H1 (cell line): ENCODE measurements at regions not wholly inside any gene's neighbourhood (a gene's known extent, or its start where the extent isn't known, plus 50 kb on each side); places are given as distances from the start of the nearest gene placed in this dataset.

Experiments used
- CTCF ChIA-PET: fragments of 300-600 bp; sonication (Branson Sonifier 250); formaldehyde crosslinking; loops from one replicate; lab custom pipeline; 2021; ENCODE audit not compliant: partially characterized antibody; lab: Charles Lee
- POLR2A ChIA-PET: fragments of 300-600 bp; sonication (Branson Sonifier 250); formaldehyde crosslinking; loops from one replicate; lab custom pipeline; 2021; ENCODE audit warnings: inconsistent platforms; ENCODE audit not compliant: partially characterized antibody; lab: Charles Lee
- DNase-seq, 2 experiments: peaks; one replicate each; pipeline versions ENCODE4 v3.0.0 to v3.0.0-alpha.2; 2010 to 2022; ENCODE audit warnings: low spot score in 2 of 2, low read depth in 1 of 2, mixed read lengths in 1 of 2
- FAIRE-seq: peaks from 2 replicates; lab custom pipeline; 2011; peaks lifted over from hg19 to GRCh38; lab: Jason Lieb, UNC
- H2AFZ ChIP-seq: 2 replicates; pipeline ENCODE4 v1.8.1; 2012; ENCODE audit warnings: low read length, inconsistent platforms
- H2AK5ac ChIP-seq: 2 replicates; pipeline ENCODE4 v1.6.1; 2013; ENCODE audit warnings: low read depth, low read length
- H2BK120ac ChIP-seq: replicated peaks from 2 replicates; pipeline ENCODE3; 2013; ENCODE audit warnings: low read depth, low read length, inconsistent platforms
- H2BK12ac ChIP-seq: 2 replicates; pipeline ENCODE4 v1.6.1; 2013; ENCODE audit warnings: low read depth, low read length
- H2BK15ac ChIP-seq: 2 replicates; pipeline ENCODE4 v1.6.1; 2013; ENCODE audit warnings: low read length
- H2BK20ac ChIP-seq: 2 replicates; pipeline ENCODE4 v1.6.1; 2013; ENCODE audit warnings: low read length
- H2BK5ac ChIP-seq: 2 replicates; pipeline ENCODE4 v1.6.1; 2013; ENCODE audit warnings: low read depth, low read length
- H3K14ac ChIP-seq: 2 replicates; pipeline ENCODE4 v1.6.1; 2013; ENCODE audit warnings: inconsistent platforms; ENCODE audit not compliant: insufficient read length
- H3K18ac ChIP-seq: 2 replicates; pipeline ENCODE4 v1.6.1; 2013; ENCODE audit warnings: low read length; ENCODE audit errors: extremely low read depth
- H3K23ac ChIP-seq: 2 replicates; pipeline ENCODE4 v1.6.1; 2013; ENCODE audit warnings: inconsistent platforms; ENCODE audit not compliant: insufficient read length
- H3K23me2 ChIP-seq: 2 replicates; pipeline ENCODE4 v1.6.1; 2013; ENCODE audit warnings: low read depth, low read length
- H3K27ac ChIP-seq: 2 replicates; pipeline ENCODE4 v1.6.1; 2011; ENCODE audit warnings: low read depth, low read length, inconsistent platforms
- H3K27me3 ChIP-seq, 4 experiments: replicated peaks in 1 of 4; 1 replicate in 1 of 4; 2 replicates in 3 of 4; pipeline versions ENCODE4 v1.6.1 to v1.8.1; 2011 to 2013; ENCODE audit warnings: low read length in 3 of 4, mild to moderate bottlenecking in 3 of 4, inconsistent platforms in 2 of 4, mixed read lengths in 2 of 4, moderate library complexity in 1 of 4; ENCODE audit not compliant: control insufficient read depth in 3 of 4, insufficient read depth in 3 of 4; ENCODE audit errors: extremely low read depth in 1 of 4
- H3K36me3 ChIP-seq, 4 experiments: 2 replicates each; pipeline versions ENCODE4 v1.6.1 to v1.8.1; 2011 to 2013; ENCODE audit warnings: mild to moderate bottlenecking in 4 of 4, low read length in 3 of 4, moderate library complexity in 2 of 4, control low read depth in 1 of 4, inconsistent platforms in 1 of 4; ENCODE audit not compliant: insufficient read depth in 4 of 4, control insufficient read depth in 2 of 4
- H3K4ac ChIP-seq: replicated peaks from 2 replicates; pipeline ENCODE3; 2013; ENCODE audit warnings: low read length, low read depth, mixed read lengths, inconsistent platforms; ENCODE audit not compliant: insufficient read length
- H3K4me1 ChIP-seq, 4 experiments: replicated peaks in 1 of 4; 1 replicate in 1 of 4; 2 replicates in 3 of 4; pipeline versions ENCODE4 v1.6.1 to v1.8.1; 2011 to 2013; ENCODE audit warnings: low read length in 3 of 4, inconsistent platforms in 2 of 4, mixed read lengths in 1 of 4; ENCODE audit not compliant: insufficient read depth in 4 of 4, control insufficient read depth in 3 of 4
- H3K4me2 ChIP-seq, 2 experiments: 2 replicates each; pipeline versions ENCODE4 v1.6.1 to v1.8.1; 2011 to 2013; ENCODE audit warnings: low read depth in 2 of 2, low read length in 2 of 2, control low read depth in 1 of 2, inconsistent platforms in 1 of 2, mild to moderate bottlenecking in 1 of 2; ENCODE audit not compliant: insufficient read depth in 1 of 2
- H3K4me3 ChIP-seq, 4 experiments: fragments of 200-600, 300-600 bp in 1 of 4; sonication (generic), shearing (Covaris generic), sonication (Bioruptor Twin) in 1 of 4; 2 replicates each; pipeline versions ENCODE4 v1.5.1 to v1.8.1; 2011 to 2016; ENCODE audit warnings: low read length in 4 of 4, low read depth in 3 of 4, control low read depth in 2 of 4, inconsistent platforms in 2 of 4, mild to moderate bottlenecking in 2 of 4, mixed read lengths in 1 of 4, moderate library complexity in 1 of 4; ENCODE audit not compliant: insufficient read depth in 2 of 4; ENCODE audit errors: extremely low read depth in 1 of 4
- H3K56ac ChIP-seq: replicated peaks from 2 replicates; pipeline ENCODE3; 2013; ENCODE audit warnings: low read depth, mild to moderate bottlenecking, mixed read lengths, low read length, inconsistent platforms; ENCODE audit not compliant: insufficient read length
- H3K79me1 ChIP-seq: 2 replicates; pipeline ENCODE4 v1.6.1; 2013; ENCODE audit warnings: low read depth, low read length, control low read depth
- H3K79me2 ChIP-seq, 2 experiments: 2 replicates each; pipeline versions ENCODE4 v1.6.1 to v1.8.1; 2012 to 2013; ENCODE audit warnings: low read length in 2 of 2, mild to moderate bottlenecking in 2 of 2, inconsistent platforms in 1 of 2; ENCODE audit not compliant: insufficient read depth in 2 of 2, control insufficient read depth in 1 of 2
- H3K9ac ChIP-seq, 4 experiments: replicated peaks in 1 of 4; 1 replicate in 1 of 4; 2 replicates in 3 of 4; pipeline versions ENCODE4 v1.6.1 to v1.8.1; 2011 to 2013; ENCODE audit warnings: low read depth in 3 of 4, low read length in 3 of 4, control low read depth in 2 of 4, mild to moderate bottlenecking in 2 of 4, moderate library complexity in 2 of 4, inconsistent platforms in 1 of 4; ENCODE audit errors: extremely low read depth in 1 of 4
- H3K9me3 ChIP-seq, 2 experiments: 2 replicates each; pipeline versions ENCODE4 v1.6.1 to v1.8.1; 2012 to 2013; ENCODE audit warnings: mild to moderate bottlenecking in 2 of 2, moderate library complexity in 2 of 2, control low read depth in 1 of 2, inconsistent platforms in 1 of 2, low read depth in 1 of 2, low read length in 1 of 2, mixed read lengths in 1 of 2; ENCODE audit not compliant: insufficient read depth in 2 of 2
- H4K20me1 ChIP-seq, 2 experiments: replicated peaks in 1 of 2; 2 replicates each; pipeline versions ENCODE3 to v1.8.1; 2011 to 2013; ENCODE audit warnings: inconsistent platforms in 2 of 2, low read length in 2 of 2, mild to moderate bottlenecking in 1 of 2; ENCODE audit not compliant: insufficient read depth in 2 of 2, control insufficient read depth in 1 of 2
- H4K5ac ChIP-seq: 2 replicates; pipeline ENCODE4 v1.6.1; 2013; ENCODE audit warnings: low read length, low read depth, mixed read lengths, inconsistent platforms; ENCODE audit not compliant: insufficient read length
- H4K8ac ChIP-seq: 2 replicates; pipeline ENCODE4 v1.8.0; 2013; ENCODE audit warnings: mild to moderate bottlenecking, moderate library complexity, low read length, inconsistent platforms; ENCODE audit not compliant: insufficient read depth; ENCODE audit errors: extremely low read depth
- H4K91ac ChIP-seq: replicated peaks from 2 replicates; pipeline ENCODE3; 2013; ENCODE audit warnings: low read length, mixed read lengths, inconsistent platforms; ENCODE audit not compliant: insufficient read length
- BRCA1 ChIP-seq: IDR thresholded peaks from 2 replicates; pipeline ENCODE4 v1.6.1; 2012; ENCODE audit warnings: low read depth, low read length, improper control_type of control experiment
- CREB1 ChIP-seq: IDR thresholded peaks from 2 replicates; pipeline ENCODE4 v1.6.1; 2012; ENCODE audit warnings: inconsistent platforms
- HDAC6 ChIP-seq: IDR thresholded peaks from one replicate; pipeline ENCODE4 v1.7.1; 2012; ENCODE audit warnings: low read depth, mild to moderate bottlenecking, inconsistent platforms, low read length, moderate library complexity
- KDM5A ChIP-seq: fragments of 200-600 bp; IDR thresholded peaks from 2 replicates; pipeline ENCODE4 v1.7.1; 2012; ENCODE audit warnings: mild to moderate bottlenecking, low read length, inconsistent platforms, mixed read lengths
- MAFK ChIP-seq: IDR thresholded peaks from 2 replicates; pipeline ENCODE4 v1.6.1; 2012; ENCODE audit warnings: low read depth, mild to moderate bottlenecking, improper control_type of control experiment, low read length
- NANOG ChIP-seq: IDR thresholded peaks from 2 replicates; pipeline ENCODE4 v1.6.1; 2011; ENCODE audit warnings: low read length, low read depth, mild to moderate bottlenecking, inconsistent platforms; ENCODE audit not compliant: insufficient read depth, poor library complexity, severe bottlenecking
- POU5F1 ChIP-seq: IDR thresholded peaks from 2 replicates; pipeline ENCODE4 v1.6.1; 2011; ENCODE audit warnings: low read depth, mild to moderate bottlenecking, low read length, moderate library complexity
- RBBP5 ChIP-seq: IDR thresholded peaks from 2 replicates; pipeline ENCODE4 v1.7.1; 2012; ENCODE audit warnings: low read depth, mild to moderate bottlenecking, inconsistent platforms, low read length, moderate library complexity, borderline replicate concordance
- RFX5 ChIP-seq: IDR thresholded peaks from 2 replicates; pipeline ENCODE4 v1.6.1; 2011; ENCODE audit warnings: low read depth, low read length, improper control_type of control experiment, borderline replicate concordance
- RNF2 ChIP-seq: fragments of 200-900, 300-1000 bp; sonication (generic); IDR thresholded peaks from 2 replicates; pipeline ENCODE4 v1.7.1; 2016; ENCODE audit warnings: borderline replicate concordance, low read depth, mild to moderate bottlenecking, antibody characterized with exemption, low read length; ENCODE audit not compliant: poor library complexity, severe bottlenecking; ENCODE audit errors: missing control alignments
- WGBS, 2 experiments: shearing (Covaris generic) in 1 of 2; methylation state at CpG; one replicate each; pipeline versions ENCODE4 v1.1.6 to v1.1.7; 2013 to 2015; ENCODE audit warnings: low lambda C conversion rate in 2 of 2, mixed read lengths in 2 of 2, inconsistent platforms in 1 of 2, low coverage in 1 of 2, missing lambda C conversion rate in 1 of 2; ENCODE audit not compliant: insufficient replicate concordance in 2 of 2, insufficient coverage in 1 of 2, insufficient read length in 1 of 2; ENCODE audit errors: extremely low coverage in 1 of 2, missing lambda C conversion rate in 1 of 2; 5-methylcytosine and 5-hydroxymethylcytosine counted together

DNA sequence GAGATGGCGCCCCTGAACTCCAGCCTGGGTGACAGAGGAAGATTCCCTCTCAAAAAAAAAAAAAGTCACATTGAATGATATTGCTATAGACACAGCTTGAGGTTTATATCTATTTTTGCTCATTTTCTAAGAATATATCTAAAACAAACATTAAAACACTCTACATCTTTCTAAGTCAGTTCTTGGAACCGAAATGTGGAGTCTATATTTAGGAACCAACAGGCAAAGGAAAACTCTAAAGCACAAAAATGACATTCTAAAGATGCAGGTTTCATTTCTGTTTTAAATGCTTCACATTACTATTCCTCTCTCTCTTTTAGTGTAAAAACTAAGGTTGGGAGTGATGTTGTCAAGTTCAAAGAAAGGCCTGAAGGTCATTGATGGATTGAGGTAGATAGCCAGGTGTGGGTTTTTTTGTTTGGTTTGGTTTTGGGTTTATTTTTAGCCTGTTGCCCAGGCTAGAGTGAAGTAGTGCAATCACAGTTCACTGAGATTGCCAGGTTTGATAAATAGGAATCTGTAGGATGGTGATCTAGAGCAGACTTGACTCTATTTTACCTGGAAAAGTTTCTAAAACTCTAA, 194.0 kb upstream of the RBBP8 start:
- no peak overlapping the region for H2AK5ac ChIP-seq
- H3K27me3 ChIP-seq, result no peaks in the 10 kb centered on the region
- DNase-seq (no peak), FAIRE-seq (no peak)
- H3K4me1 ChIP-seq, result peaks cover 0 to 2% (median 0%) of the 10 kb centered on the region in 4 experiments; a peak in 1 of 7 replicates
- no peak overlapping the region for H4K8ac ChIP-seq
- H3K4ac ChIP-seq, result no peak overlapping the region
- no peak overlapping the region for H2BK20ac ChIP-seq
- no peak overlapping the region for H3K56ac ChIP-seq
- H3K23me2 ChIP-seq, result no peaks in the 10 kb centered on the region
- POLR2A ChIA-PET, result no interaction called here
- H4K91ac ChIP-seq, result no peak overlapping the region
- no peak overlapping the region for H2BK120ac ChIP-seq
- H3K23ac ChIP-seq, result no peak overlapping the region
- no peak overlapping the region for H3K9ac ChIP-seq
- no peaks in the 10 kb centered on the region for H3K36me3 ChIP-seq
- no peak overlapping the region for H2BK12ac ChIP-seq
- H3K27ac ChIP-seq, result no peak overlapping the region
- no peak overlapping the region for H2BK15ac ChIP-seq
- no peak overlapping the region for H2AFZ ChIP-seq
- no peak overlapping the region for H3K18ac ChIP-seq
- no peak overlapping the region for H3K14ac ChIP-seq
- H3K4me2 ChIP-seq, result no peak overlapping the region
- no peaks in the 10 kb centered on the region for H3K9me3 ChIP-seq
- no peaks in the 10 kb centered on the region for H3K79me1 ChIP-seq
- no peak overlapping the region for H4K5ac ChIP-seq
- H3K4me3 ChIP-seq, result no peak overlapping the region
- WGBS, 2 experiments, result 92% methylated on average over 2 of the region's 2 CpGs; no CpG with 5 or more reads in 1 of the 2 experiments
- no peak overlapping the region for H2BK5ac ChIP-seq
- H3K79me2 ChIP-seq, result no peaks in the 10 kb centered on the region
- no peaks in the 10 kb centered on the region for H4K20me1 ChIP-seq
- CTCF ChIA-PET, result no interaction called here
- TF ChIP-seq MAFK, result no peak
- TF ChIP-seq BRCA1, result no peak
- no peak for TF ChIP-seq POU5F1
- no peak for TF ChIP-seq NANOG
- no peak for TF ChIP-seq RNF2
- no peak for TF ChIP-seq HDAC6
- TF ChIP-seq CREB1, result no peak
- no peak for TF ChIP-seq KDM5A
- no peak for TF ChIP-seq RFX5
- TF ChIP-seq RBBP5, result no peak
- TF ChIP-seq, all 59 proteins: peak for 0
